SK-N-SH treated with all-trans-retinoic acid at 6 μM for 48 hours (cell line): ENCODE measurements at regions not wholly inside any gene's neighbourhood (a gene's known extent, or its start where the extent isn't known, plus 50 kb on each side); places are given as distances from the start of the nearest gene placed in this dataset.
A peak's percentile ranks its signal among the peaks of the same experiment; 100 is the strongest.

Experiments
- ATAC-seq: fragments of 200-7000 bp; cut with Tn5 transposase; 3 replicates; pipeline ENCODE4 v1.9.1; 2020; ENCODE audit warnings: mild to moderate bottlenecking, moderate library complexity
- ARNTL ChIP-seq: fragments of 450-650 bp; formaldehyde crosslinking; IDR thresholded peaks from 2 replicates; pipeline ENCODE4 v1.5.0; 2020; ENCODE audit warnings: low read depth, mild to moderate bottlenecking, moderate library complexity, borderline replicate concordance
- BACH2 ChIP-seq: fragments of 250-450 bp; sonication (Bioruptor Pico); IDR thresholded peaks from 2 replicates; pipeline ENCODE4 v1.9.0; 2021; ENCODE audit warnings: mild to moderate bottlenecking, borderline replicate concordance
- CSDC2 ChIP-seq: fragments of 250-450 bp; sonication (Bioruptor Pico); IDR thresholded peaks from 2 replicates; pipeline ENCODE4 v1.5.0; 2020; ENCODE audit warnings: mild to moderate bottlenecking, moderate library complexity
- ESRRG ChIP-seq: fragments of 250-450 bp; sonication (Bioruptor Pico); IDR thresholded peaks from 2 replicates; pipeline ENCODE4 v1.6.1; 2021; ENCODE audit warnings: mild to moderate bottlenecking
- GLIS3 ChIP-seq: fragments of 250-450 bp; sonication (Bioruptor Pico); IDR thresholded peaks from 2 replicates; pipeline ENCODE4 v1.5.0; 2020; ENCODE audit warnings: mild to moderate bottlenecking, moderate library complexity
- ISL1 ChIP-seq: fragments of 250-450 bp; sonication (Bioruptor Pico); IDR thresholded peaks from 2 replicates; pipeline ENCODE4 v2.1.2; 2022; ENCODE audit warnings: mild to moderate bottlenecking, moderate library complexity
- OSR1 ChIP-seq: fragments of 250-450 bp; sonication (Bioruptor Pico); IDR thresholded peaks from 2 replicates; pipeline ENCODE4 v1.8.0; 2022; ENCODE audit warnings: moderate library complexity, mild to moderate bottlenecking, inconsistent platforms
- RARB ChIP-seq: fragments of 250-450 bp; sonication (Bioruptor Pico); IDR thresholded peaks from 2 replicates; pipeline ENCODE4 v1.8.0; 2021; ENCODE audit warnings: mild to moderate bottlenecking, moderate library complexity
- SNAI2 ChIP-seq: fragments of 250-450 bp; sonication (Bioruptor Pico); IDR thresholded peaks from 2 replicates; pipeline ENCODE4 v1.5.0; 2020; ENCODE audit warnings: mild to moderate bottlenecking, moderate library complexity
- TCF4 ChIP-seq: fragments of 250-450 bp; sonication (Bioruptor Pico); IDR thresholded peaks from 2 replicates; pipeline ENCODE4 v1.8.0; 2021; ENCODE audit warnings: mild to moderate bottlenecking, moderate library complexity, borderline replicate concordance
- ZC3H10 ChIP-seq: fragments of 250-450 bp; sonication (Bioruptor Pico); IDR thresholded peaks from 2 replicates; pipeline ENCODE4 v1.5.1; 2021; ENCODE audit warnings: mild to moderate bottlenecking, moderate library complexity
- ZFP3 ChIP-seq: fragments of 250-450 bp; sonication (Bioruptor Pico); IDR thresholded peaks from 2 replicates; pipeline ENCODE4 v1.5.0; 2020; ENCODE audit warnings: mild to moderate bottlenecking, moderate library complexity
- ZFP30 ChIP-seq: fragments of 450-650 bp; formaldehyde crosslinking; IDR thresholded peaks from 2 replicates; pipeline ENCODE4 v1.5.0; 2022; ENCODE audit warnings: mild to moderate bottlenecking, moderate library complexity
- ZNF70 ChIP-seq: fragments of 450-650 bp; formaldehyde crosslinking; IDR thresholded peaks from 2 replicates; pipeline ENCODE4 v1.5.0; 2020; ENCODE audit warnings: mild to moderate bottlenecking, moderate library complexity
- TF ChIP-seq, protein P1 (sequence below): fragments of 250-450 bp; sonication (Bioruptor Pico); IDR thresholded peaks from 2 replicates; pipeline ENCODE4 v1.5.1; 2021; ENCODE audit warnings: mild to moderate bottlenecking, moderate library complexity
- TF ChIP-seq, protein P2 (sequence below): fragments of 250-450 bp; sonication (Bioruptor Pico); IDR thresholded peaks from 2 replicates; pipeline ENCODE4 v1.8.0; 2020; ENCODE audit warnings: mild to moderate bottlenecking, moderate library complexity, borderline replicate concordance
- TF ChIP-seq, protein P3 (sequence below): fragments of 250-450 bp; sonication (Bioruptor Pico); IDR thresholded peaks from 2 replicates; pipeline ENCODE4 v1.5.0; 2020; ENCODE audit warnings: mild to moderate bottlenecking, moderate library complexity
- TF ChIP-seq, protein P4 (sequence below): fragments of 250-450 bp; sonication (Bioruptor Pico); IDR thresholded peaks from 2 replicates; pipeline ENCODE4 v1.8.0; 2021; ENCODE audit warnings: low read depth, mild to moderate bottlenecking, moderate library complexity, borderline replicate concordance
- TF ChIP-seq, protein P5 (sequence below): fragments of 250-450 bp; sonication (Bioruptor Pico); IDR thresholded peaks from 2 replicates; pipeline ENCODE4 v1.5.1; 2020; ENCODE audit warnings: low read depth, mild to moderate bottlenecking, moderate library complexity

DNA sequence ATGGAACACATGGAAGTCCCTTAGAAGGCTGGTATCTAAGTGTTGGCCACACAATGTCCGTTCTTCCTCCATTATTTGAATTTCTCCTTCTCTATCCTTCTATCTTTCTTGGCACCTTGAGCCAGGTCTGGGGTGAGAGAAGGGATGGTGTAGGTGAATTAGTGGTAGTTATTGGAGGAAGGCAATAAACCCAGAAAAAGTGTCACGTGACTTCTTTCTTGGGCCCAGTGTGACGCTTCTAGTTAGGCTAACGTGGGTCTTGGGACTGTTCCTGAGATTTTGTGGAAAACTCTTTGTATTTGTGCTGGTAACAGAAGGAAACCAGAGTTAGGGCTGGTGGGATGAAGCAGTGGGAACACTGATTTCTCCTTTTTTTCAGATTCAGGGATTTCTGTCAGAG, 53.1 kb upstream of the ELF5 start:
- TF ChIP-seq ISL1 (CRISPR knock-in tag) = no peak
- no peak for TF ChIP-seq GLIS3 (CRISPR knock-in tag)
- TF ChIP-seq CSDC2 = no peak
- no peak for TF ChIP-seq SNAI2 (CRISPR knock-in tag)
- TF ChIP-seq, protein P1, sequence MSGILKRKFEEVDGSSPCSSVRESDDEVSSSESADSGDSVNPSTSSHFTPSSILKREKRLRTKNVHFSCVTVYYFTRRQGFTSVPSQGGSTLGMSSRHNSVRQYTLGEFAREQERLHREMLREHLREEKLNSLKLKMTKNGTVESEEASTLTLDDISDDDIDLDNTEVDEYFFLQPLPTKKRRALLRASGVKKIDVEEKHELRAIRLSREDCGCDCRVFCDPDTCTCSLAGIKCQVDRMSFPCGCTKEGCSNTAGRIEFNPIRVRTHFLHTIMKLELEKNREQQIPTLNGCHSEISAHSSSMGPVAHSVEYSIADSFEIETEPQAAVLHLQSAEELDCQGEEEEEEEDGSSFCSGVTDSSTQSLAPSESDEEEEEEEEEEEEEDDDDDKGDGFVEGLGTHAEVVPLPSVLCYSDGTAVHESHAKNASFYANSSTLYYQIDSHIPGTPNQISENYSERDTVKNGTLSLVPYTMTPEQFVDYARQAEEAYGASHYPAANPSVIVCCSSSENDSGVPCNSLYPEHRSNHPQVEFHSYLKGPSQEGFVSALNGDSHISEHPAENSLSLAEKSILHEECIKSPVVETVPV = no peak
- TF ChIP-seq TCF4 (CRISPR knock-in tag) = no peak
- no peak for TF ChIP-seq RARB (CRISPR knock-in tag)
- TF ChIP-seq, protein P2, sequence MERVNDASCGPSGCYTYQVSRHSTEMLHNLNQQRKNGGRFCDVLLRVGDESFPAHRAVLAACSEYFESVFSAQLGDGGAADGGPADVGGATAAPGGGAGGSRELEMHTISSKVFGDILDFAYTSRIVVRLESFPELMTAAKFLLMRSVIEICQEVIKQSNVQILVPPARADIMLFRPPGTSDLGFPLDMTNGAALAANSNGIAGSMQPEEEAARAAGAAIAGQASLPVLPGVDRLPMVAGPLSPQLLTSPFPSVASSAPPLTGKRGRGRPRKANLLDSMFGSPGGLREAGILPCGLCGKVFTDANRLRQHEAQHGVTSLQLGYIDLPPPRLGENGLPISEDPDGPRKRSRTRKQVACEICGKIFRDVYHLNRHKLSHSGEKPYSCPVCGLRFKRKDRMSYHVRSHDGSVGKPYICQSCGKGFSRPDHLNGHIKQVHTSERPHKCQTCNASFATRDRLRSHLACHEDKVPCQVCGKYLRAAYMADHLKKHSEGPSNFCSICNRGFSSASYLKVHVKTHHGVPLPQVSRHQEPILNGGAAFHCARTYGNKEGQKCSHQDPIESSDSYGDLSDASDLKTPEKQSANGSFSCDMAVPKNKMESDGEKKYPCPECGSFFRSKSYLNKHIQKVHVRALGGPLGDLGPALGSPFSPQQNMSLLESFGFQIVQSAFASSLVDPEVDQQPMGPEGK (CRISPR knock-in tag) = no peak
- TF ChIP-seq, protein P3, sequence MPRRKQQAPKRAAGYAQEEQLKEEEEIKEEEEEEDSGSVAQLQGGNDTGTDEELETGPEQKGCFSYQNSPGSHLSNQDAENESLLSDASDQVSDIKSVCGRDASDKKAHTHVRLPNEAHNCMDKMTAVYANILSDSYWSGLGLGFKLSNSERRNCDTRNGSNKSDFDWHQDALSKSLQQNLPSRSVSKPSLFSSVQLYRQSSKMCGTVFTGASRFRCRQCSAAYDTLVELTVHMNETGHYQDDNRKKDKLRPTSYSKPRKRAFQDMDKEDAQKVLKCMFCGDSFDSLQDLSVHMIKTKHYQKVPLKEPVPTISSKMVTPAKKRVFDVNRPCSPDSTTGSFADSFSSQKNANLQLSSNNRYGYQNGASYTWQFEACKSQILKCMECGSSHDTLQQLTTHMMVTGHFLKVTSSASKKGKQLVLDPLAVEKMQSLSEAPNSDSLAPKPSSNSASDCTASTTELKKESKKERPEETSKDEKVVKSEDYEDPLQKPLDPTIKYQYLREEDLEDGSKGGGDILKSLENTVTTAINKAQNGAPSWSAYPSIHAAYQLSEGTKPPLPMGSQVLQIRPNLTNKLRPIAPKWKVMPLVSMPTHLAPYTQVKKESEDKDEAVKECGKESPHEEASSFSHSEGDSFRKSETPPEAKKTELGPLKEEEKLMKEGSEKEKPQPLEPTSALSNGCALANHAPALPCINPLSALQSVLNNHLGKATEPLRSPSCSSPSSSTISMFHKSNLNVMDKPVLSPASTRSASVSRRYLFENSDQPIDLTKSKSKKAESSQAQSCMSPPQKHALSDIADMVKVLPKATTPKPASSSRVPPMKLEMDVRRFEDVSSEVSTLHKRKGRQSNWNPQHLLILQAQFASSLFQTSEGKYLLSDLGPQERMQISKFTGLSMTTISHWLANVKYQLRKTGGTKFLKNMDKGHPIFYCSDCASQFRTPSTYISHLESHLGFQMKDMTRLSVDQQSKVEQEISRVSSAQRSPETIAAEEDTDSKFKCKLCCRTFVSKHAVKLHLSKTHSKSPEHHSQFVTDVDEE (CRISPR knock-in tag) = no peak
- no peak for TF ChIP-seq ESRRG (CRISPR knock-in tag)
- no peak for TF ChIP-seq ZFP3
- TF ChIP-seq ZNF70 (CRISPR knock-in tag) = no peak
- no peak for TF ChIP-seq ZC3H10 (CRISPR knock-in tag)
- TF ChIP-seq, protein P4, sequence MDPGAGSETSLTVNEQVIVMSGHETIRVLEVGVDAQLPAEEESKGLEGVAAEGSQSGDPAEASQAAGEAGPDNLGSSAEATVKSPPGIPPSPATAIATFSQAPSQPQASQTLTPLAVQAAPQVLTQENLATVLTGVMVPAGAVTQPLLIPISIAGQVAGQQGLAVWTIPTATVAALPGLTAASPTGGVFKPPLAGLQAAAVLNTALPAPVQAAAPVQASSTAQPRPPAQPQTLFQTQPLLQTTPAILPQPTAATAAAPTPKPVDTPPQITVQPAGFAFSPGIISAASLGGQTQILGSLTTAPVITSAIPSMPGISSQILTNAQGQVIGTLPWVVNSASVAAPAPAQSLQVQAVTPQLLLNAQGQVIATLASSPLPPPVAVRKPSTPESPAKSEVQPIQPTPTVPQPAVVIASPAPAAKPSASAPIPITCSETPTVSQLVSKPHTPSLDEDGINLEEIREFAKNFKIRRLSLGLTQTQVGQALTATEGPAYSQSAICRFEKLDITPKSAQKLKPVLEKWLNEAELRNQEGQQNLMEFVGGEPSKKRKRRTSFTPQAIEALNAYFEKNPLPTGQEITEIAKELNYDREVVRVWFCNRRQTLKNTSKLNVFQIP (CRISPR knock-in tag) = no peak
- TF ChIP-seq ZFP30 = no peak
- TF ChIP-seq BACH2 (CRISPR knock-in tag) = no peak
- TF ChIP-seq ARNTL (CRISPR knock-in tag) = no peak
- TF ChIP-seq OSR1 (CRISPR knock-in tag) = no peak
- ATAC-seq = no peak

DNA sequence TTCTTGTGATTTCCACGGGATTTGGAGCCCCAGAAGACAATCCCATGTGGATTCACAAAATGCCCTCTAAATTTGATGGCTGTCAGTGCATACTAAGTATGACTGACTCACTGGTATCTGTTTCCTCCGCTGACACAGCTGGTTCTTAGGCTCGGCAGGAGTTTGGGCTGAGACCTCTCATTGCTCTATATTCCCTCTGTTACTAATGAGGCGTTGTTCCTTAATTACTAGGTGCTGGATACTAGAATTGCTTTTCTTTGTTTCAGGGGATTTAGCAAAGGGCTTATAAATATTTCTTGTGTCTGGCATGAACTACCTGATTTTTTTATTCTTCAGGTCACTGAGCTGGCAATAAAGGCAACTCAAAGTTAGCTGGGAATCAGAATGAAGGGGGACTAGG, 53.2 kb upstream of the EHF start:
- TF ChIP-seq ZFP3 = no peak
- TF ChIP-seq, protein P5, sequence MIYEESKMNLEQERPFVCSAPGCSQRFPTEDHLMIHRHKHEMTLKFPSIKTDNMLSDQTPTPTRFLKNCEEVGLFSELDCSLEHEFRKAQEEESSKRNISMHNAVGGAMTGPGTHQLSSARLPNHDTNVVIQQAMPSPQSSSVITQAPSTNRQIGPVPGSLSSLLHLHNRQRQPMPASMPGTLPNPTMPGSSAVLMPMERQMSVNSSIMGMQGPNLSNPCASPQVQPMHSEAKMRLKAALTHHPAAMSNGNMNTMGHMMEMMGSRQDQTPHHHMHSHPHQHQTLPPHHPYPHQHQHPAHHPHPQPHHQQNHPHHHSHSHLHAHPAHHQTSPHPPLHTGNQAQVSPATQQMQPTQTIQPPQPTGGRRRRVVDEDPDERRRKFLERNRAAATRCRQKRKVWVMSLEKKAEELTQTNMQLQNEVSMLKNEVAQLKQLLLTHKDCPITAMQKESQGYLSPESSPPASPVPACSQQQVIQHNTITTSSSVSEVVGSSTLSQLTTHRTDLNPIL (CRISPR knock-in tag) = no peak
- TF ChIP-seq ESRRG (CRISPR knock-in tag) = no peak
- ATAC-seq = no peak

DNA sequence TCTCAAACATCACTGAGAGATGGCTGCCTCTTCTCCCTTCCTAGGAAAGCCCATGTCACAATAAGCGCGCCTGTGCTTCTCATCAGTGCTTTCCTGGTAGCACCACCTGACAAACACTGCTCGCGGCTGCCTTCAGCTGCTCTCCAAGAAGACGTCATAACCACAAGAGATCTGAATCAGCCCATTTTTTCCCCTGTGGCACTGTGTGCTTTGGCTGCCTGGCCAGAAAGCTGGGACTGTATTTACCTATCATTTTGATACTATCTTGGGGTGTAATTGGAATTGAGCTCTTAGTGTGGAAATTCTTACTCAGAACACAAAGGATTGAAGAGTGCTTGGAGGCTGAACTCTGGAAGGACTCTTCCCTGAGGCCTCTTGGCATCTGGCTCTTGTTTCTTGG, 50.3 kb upstream of the EHF start:
- ATAC-seq = 0 out of 3 replicates have a peak, but pooled peaks have one; percentile 24
- TF ChIP-seq, protein P4 (CRISPR knock-in tag) = no peak
- TF ChIP-seq ISL1 (CRISPR knock-in tag) = no peak
- TF ChIP-seq, protein P3 (CRISPR knock-in tag) = 0 out of 2 replicates have a peak, but pooled peaks have one; percentile 23
- TF ChIP-seq TCF4 (CRISPR knock-in tag) = peak; percentile 23; the same call in 1 of the 2 replicates
- TF ChIP-seq ZFP30 = no peak
- no peak for TF ChIP-seq CSDC2
- TF ChIP-seq RARB (CRISPR knock-in tag) = no peak
- TF ChIP-seq OSR1 (CRISPR knock-in tag) = no peak
- TF ChIP-seq, all 23 proteins: peak for 2
